ENCODE measurements at regions not wholly inside any gene's neighbourhood (a gene's known extent, or its start where the extent isn't known, plus 50 kb on each side); places are given as distances from the start of the nearest gene placed in this dataset.

- TF ChIP-seq CTCF (conservative IDR thresholded peaks at IDR 0.05; ENCODE audit: low read depth in 2 of 2) (no peak), REST (IDR thresholded peaks at IDR 0.05; ENCODE audit: unreplicated experiment) (no peak), ZNF331 (CRISPR knock-in tag; IDR thresholded peaks at IDR 0.05; ENCODE audit: low read depth) (no peak), EZH2 (IDR thresholded peaks at IDR 0.05; ENCODE audit: low read depth, unreplicated experiment) (no peak), POLR2AphosphoS5 (IDR thresholded peaks at IDR 0.05; ENCODE audit: low read depth) (no peak), STAT1 (IDR thresholded peaks at IDR 0.05; ENCODE audit: unreplicated experiment) (no peak), EZH2phosphoT487 (IDR thresholded peaks at IDR 0.05; ENCODE audit: unreplicated experiment) (no peak), JUNB (IDR thresholded peaks at IDR 0.05; ENCODE audit: unreplicated experiment) (no peak), ETS1 (IDR thresholded peaks at IDR 0.05) (no peak), CREB1 (CRISPR knock-in tag; IDR thresholded peaks at IDR 0.05; ENCODE audit: low read depth) (no peak), ZNF114 (CRISPR knock-in tag; IDR thresholded peaks at IDR 0.05) (no peak), NANOG (IDR thresholded peaks at IDR 0.05; ENCODE audit: borderline replicate concordance) (no peak)
Observed at GRCh38 chr1:22351768-22352080, 99.9 kb upstream of the ZBTB40 start.
